ENCODE measurements at regions not wholly inside any gene's neighbourhood (a gene's known extent, or its start where the extent isn't known, plus 50 kb on each side); places are given as distances from the start of the nearest gene placed in this dataset.

DNA sequence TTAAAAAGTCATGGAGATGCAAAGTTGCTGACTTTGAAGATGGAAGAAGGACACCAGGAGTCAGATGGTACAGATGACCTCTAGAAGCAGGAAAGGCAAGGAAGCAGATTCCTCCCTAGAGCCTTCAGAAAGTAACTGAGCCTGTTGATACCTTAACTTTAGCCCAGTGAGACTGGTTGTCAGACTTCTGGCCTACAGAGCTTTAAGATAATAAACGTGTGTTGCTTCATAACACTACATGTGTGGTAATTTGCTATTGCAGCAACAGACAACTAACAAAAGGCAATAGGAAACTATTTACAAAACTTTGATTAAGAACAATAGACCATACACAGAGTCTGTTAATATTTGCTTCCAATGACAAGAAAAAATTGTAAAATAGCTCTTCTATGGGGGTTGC, 102.0 kb upstream of the USP38 start:
- DNase-seq (ENCODE audit: low read depth), result no peak

- no peak for DNase-seq (ENCODE audit: low read depth)
Measured at GRCh38 chr4:143083756-143084472, 100.8 kb upstream of the USP38 start.

DNA sequence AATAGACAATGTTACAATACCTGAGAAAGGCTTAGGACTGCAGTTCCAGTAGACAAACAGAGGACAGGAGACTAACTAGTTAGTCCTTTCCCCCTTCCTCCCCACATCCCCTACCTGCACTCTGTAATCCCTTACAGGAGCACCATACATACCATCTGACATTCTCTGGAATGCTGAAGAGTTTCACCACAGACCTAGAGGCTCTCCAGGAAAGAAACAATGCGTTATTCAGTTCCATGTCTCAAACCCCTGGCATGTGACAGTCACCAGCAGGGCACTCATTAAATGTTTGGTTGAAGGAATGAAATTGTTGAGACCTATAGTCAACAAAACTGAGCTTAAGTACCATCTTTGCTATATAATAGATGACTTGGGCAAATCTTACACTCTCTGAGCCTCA, 100.2 kb upstream of the USP38 start:
- DNase-seq (ENCODE audit: low read depth), result no peak

GRCh38 chr4:143085224-143085623, 99.5 kb upstream of the USP38 start:
- DNase-seq (ENCODE audit: low read depth), result no peak

- no peak for DNase-seq (ENCODE audit: low read depth)
Measured at GRCh38 chr4:143085659-143086058, 99.1 kb upstream of the USP38 start.

DNA sequence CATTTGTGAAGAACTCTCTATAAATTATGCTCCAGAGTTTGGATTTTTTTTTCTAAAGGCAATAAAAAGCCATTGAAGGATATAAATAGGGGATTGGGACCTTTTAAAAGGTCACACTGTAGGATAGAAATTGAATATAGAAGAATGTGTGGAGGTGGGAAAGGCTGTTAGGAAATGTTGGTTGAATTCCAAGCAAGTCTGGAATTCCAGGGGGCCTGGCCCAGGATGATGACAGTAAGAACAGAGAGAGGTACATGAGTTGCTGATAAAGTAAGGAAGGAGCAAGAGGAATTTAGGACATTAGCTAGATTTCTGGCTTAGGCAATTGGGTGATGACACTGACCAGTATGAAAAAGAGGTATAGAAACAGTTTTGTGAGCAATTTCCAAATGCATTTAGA, 95.4 kb upstream of the USP38 start:
- DNase-seq (ENCODE audit: low read depth), result no peak

- DNase-seq (ENCODE audit: low read depth), result no peak
Measured at GRCh38 chr4:143089847-143090246, 94.9 kb upstream of the USP38 start.

DNA sequence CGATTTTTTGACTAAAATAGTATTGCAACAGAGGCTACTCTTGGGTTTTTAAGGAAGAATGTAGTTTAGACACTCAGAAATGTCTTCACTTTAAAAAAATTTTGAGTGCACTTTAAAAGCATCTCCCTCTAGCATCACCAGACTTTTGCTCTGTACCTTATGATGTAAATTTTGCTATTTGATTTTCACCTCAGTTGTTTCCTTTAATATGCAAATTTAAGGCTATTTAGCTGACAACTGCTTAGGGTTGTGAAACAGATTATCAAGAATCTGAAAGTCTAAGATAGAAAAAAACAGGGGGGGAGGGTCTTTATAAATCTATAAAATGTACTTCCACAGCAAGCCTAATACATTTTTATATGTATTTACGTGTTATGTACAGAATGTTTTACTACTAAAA, 92.9 kb upstream of the USP38 start:
- no peak for DNase-seq (ENCODE audit: low read depth)

- no peak for DNase-seq (ENCODE audit: low read depth)
Measured at GRCh38 chr4:143095447-143095846, 89.3 kb upstream of the USP38 start.

DNA sequence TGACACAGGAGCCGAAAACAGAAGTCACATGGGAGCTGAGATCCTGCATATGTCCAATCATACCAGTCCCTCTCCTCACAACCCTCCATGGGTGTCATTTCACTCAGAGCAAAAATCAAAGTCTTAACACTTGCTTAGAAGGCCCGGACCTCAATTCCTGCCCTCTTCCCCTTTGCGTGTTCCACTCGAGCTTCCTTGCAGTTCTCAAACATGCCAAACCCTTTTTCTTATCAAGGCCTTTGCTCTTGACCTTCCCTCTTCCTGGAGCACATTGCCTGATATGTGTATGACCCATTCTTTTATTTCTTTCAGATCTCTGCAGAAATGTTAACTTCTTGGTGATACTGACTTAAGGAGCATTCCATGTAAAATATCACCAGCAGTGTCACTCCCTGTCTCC, 87.0 kb upstream of the USP38 start:
- DNase-seq (ENCODE audit: low read depth), result no peak

- DNase-seq (ENCODE audit: low read depth), result no peak
Measured at GRCh38 chr4:143099693-143100092, 85.0 kb upstream of the USP38 start.

- DNase-seq (ENCODE audit: low read depth), result no peak
Measured at GRCh38 chr4:143109376-143109775, 75.3 kb upstream of the USP38 start.

GRCh38 chr4:143118663-143119062, 66.1 kb upstream of the USP38 start:
- no peak for DNase-seq (ENCODE audit: low read depth)

DNA sequence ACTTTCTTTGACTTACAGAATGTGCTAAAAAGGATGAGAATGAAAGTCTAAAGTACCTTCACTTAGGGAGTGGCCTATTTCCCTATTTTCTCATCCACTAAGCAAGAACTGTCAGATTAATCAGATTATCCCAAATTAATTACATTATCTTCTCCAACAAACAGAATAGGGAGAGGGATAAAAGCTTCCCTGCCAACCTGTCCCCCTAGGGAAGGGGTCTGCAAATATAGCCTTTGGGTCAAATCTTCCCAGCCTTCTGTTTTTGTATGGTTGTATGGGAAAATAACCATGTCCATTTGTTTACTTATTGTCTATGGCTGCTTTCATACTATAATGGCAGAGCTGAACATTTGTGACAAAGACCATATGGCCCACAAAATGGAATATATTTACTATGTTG, 57.1 kb upstream of the USP38 start:
- DNase-seq (ENCODE audit: low read depth), result no peak

DNA sequence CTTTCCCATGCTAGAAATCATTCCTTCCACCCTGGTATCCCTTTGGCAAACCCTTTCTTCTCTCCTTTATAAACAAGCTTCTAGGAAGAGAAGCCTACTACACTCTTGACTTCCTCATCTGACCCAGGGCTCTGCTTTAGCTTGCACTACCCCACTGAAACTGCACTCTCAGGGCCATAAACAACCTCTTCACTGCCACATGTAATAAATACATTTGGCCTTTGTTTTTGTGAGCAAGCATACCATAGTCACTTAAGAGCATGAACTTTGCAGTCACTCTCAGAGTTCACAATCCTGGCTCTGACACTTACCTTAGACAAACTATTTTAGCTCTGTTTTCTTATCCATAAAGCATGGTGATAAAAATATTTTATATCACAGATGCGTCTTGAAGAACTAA, 50.7 kb upstream of the USP38 start:
- no peak for DNase-seq (ENCODE audit: low read depth)

Data from GM04504 (cell line).